ENCODE measurements at regions not wholly inside any gene's neighbourhood (a gene's known extent, or its start where the extent isn't known, plus 50 kb on each side); places are given as distances from the start of the nearest gene placed in this dataset.

GRCh38 chr9:90458485-90458884, 184.1 kb downstream of the DIRAS2 start:
- Mint-ChIP-seq H3K4me1 (peaks cover 2% of the 10 kb centered on the region; the same call in 1 of the 3 replicates), H3K27ac (no peak overlapping the region), H3K27me3 (ENCODE audit: insufficient read depth, low read depth, poor library complexity) (no peaks in the 10 kb centered on the region), H3K4me3 (no peak overlapping the region), H3K9me3 (peaks cover 2% of the 10 kb centered on the region; the same call in 2 of the 3 replicates), H3K36me3 (ENCODE audit: low read depth) (no peaks in the 10 kb centered on the region)
- Histone ChIP-seq H3K36me3 (ENCODE audit: insufficient read depth) (no peaks in the 10 kb centered on the region), H3K79me2 (replicated peaks; ENCODE audit: insufficient read depth) (no peaks in the 10 kb centered on the region), H3K4me3 (no peak overlapping the region), H3K27me3 (ENCODE audit: insufficient read depth) (no peaks in the 10 kb centered on the region), H3K4me1 (ENCODE audit: insufficient read depth) (no peaks in the 10 kb centered on the region; the same call in 1 of the 2 replicates), H4K20me1 (replicated peaks; ENCODE audit: insufficient read depth) (no peaks in the 10 kb centered on the region), H3K9me2 (ENCODE audit: insufficient read depth) (0 out of 2 replicates have a peak, but pooled peaks cover 6% of the 10 kb centered on the region), H3K4me2 (no peak overlapping the region), H3F3A (replicated peaks; ENCODE audit: low read depth) (no peaks in the 10 kb centered on the region), H2AFZ (no peak overlapping the region), H3K27ac (ENCODE audit: low read depth) (no peak overlapping the region)
- TF ChIP-seq CTCF (conservative IDR thresholded peaks at IDR 0.05; ENCODE audit: low read depth in 2 of 2) (peak; percentile 39 to 62), ZNF114 (CRISPR knock-in tag; IDR thresholded peaks at IDR 0.05) (no peak)
- DNase-seq (ENCODE audit: low spot score), result peak; percentile 53
- peak; percentile 50; the same call in 1 of the 3 replicates for ATAC-seq

- Mint-ChIP-seq H3K4me1 (peaks cover 2% of the 10 kb centered on the region; the same call in 1 of the 3 replicates), H3K4me3 (no peak overlapping the region), H3K27me3 (ENCODE audit: insufficient read depth, low read depth, poor library complexity) (no peaks in the 10 kb centered on the region), H3K36me3 (ENCODE audit: low read depth) (no peaks in the 10 kb centered on the region), H3K9me3 (peaks cover 2% of the 10 kb centered on the region; the same call in 2 of the 3 replicates), H3K27ac (no peak overlapping the region)
- Histone ChIP-seq H3K27ac (ENCODE audit: low read depth) (no peak overlapping the region), H3K4me1 (ENCODE audit: insufficient read depth) (no peaks in the 10 kb centered on the region; the same call in 1 of the 2 replicates), H2AFZ (0 out of 2 replicates have a peak overlapping the region, but pooled peaks have one; percentile 1), H4K20me1 (replicated peaks; ENCODE audit: insufficient read depth) (no peaks in the 10 kb centered on the region), H3F3A (replicated peaks; ENCODE audit: low read depth) (no peaks in the 10 kb centered on the region), H3K4me2 (no peak overlapping the region), H3K27me3 (ENCODE audit: insufficient read depth) (no peaks in the 10 kb centered on the region), H3K79me2 (replicated peaks; ENCODE audit: insufficient read depth) (no peaks in the 10 kb centered on the region), H3K4me3 (no peak overlapping the region), H3K9me2 (ENCODE audit: insufficient read depth) (0 out of 2 replicates have a peak, but pooled peaks cover 6% of the 10 kb centered on the region), H3K36me3 (ENCODE audit: insufficient read depth) (no peaks in the 10 kb centered on the region)
- DNase-seq (ENCODE audit: low spot score) (no peak), ATAC-seq (no peak)
- no peak for TF ChIP-seq STAT1 (IDR thresholded peaks at IDR 0.05; ENCODE audit: unreplicated experiment)
- TF ChIP-seq NANOG (IDR thresholded peaks at IDR 0.05; ENCODE audit: borderline replicate concordance), result no peak
- TF ChIP-seq ZNF462 (CRISPR knock-in tag; IDR thresholded peaks at IDR 0.05), result no peak
- TF ChIP-seq POLR2AphosphoS5 (IDR thresholded peaks at IDR 0.05; ENCODE audit: low read depth), result no peak
- no peak for TF ChIP-seq CREB1 (CRISPR knock-in tag; IDR thresholded peaks at IDR 0.05; ENCODE audit: low read depth)
- TF ChIP-seq CTCF (conservative IDR thresholded peaks at IDR 0.05; ENCODE audit: low read depth in 2 of 2), result no peak
Measured at GRCh38 chr9:90459321-90459720, 183.3 kb downstream of the DIRAS2 start.

Data from GM23338 (cell line).